ENCODE measurements at regions not wholly inside any gene's neighbourhood (a gene's known extent, or its start where the extent isn't known, plus 50 kb on each side); places are given as distances from the start of the nearest gene placed in this dataset.

DNA sequence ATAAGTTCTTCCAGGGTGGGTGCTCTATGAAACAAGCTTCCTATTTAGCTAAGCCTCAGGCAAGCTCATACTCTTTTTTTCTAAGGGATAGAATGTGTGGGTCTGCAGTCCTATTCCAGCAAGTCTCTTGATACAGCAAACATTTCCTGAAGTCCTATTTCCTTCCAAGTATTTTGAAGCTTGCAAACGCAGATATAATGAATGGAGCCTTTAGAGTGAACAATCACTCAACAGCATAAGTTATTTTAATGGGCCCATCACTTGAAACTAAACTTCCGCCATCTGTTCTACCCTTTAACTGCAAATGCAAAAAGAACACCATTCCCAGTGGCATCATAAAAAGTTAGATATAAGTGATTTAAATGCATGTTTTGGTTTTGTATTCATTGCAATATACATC, 108.3 kb upstream of the TAPT1 start:
- DNase-seq = no peak
- intact Hi-C loops (cut with DNase I) = no loop called here
- H3K4me1 ChIP-seq = no peaks in the 10 kb centered on the region
- no peaks in the 10 kb centered on the region for H3K9me3 ChIP-seq
- H3K36me3 ChIP-seq = no peaks in the 10 kb centered on the region
- WGBS, 2 donors = 70 to 71% methylated on average over 2 of the region's 2 CpGs
- TF ChIP-seq EP300 (IDR thresholded peaks at IDR 0.05) = no peak
- TF ChIP-seq, protein P1, sequence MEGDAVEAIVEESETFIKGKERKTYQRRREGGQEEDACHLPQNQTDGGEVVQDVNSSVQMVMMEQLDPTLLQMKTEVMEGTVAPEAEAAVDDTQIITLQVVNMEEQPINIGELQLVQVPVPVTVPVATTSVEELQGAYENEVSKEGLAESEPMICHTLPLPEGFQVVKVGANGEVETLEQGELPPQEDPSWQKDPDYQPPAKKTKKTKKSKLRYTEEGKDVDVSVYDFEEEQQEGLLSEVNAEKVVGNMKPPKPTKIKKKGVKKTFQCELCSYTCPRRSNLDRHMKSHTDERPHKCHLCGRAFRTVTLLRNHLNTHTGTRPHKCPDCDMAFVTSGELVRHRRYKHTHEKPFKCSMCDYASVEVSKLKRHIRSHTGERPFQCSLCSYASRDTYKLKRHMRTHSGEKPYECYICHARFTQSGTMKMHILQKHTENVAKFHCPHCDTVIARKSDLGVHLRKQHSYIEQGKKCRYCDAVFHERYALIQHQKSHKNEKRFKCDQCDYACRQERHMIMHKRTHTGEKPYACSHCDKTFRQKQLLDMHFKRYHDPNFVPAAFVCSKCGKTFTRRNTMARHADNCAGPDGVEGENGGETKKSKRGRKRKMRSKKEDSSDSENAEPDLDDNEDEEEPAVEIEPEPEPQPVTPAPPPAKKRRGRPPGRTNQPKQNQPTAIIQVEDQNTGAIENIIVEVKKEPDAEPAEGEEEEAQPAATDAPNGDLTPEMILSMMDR (IDR thresholded peaks at IDR 0.05) = no peak
- TF ChIP-seq POLR2AphosphoS5 (IDR thresholded peaks at IDR 0.05) = no peak
- TF ChIP-seq POLR2A (IDR thresholded peaks at IDR 0.05) = no peak
- H3K27ac ChIP-seq = no peak overlapping the region
- H3K27me3 ChIP-seq = no peaks in the 10 kb centered on the region
- no peak overlapping the region for H3K4me3 ChIP-seq

DNA sequence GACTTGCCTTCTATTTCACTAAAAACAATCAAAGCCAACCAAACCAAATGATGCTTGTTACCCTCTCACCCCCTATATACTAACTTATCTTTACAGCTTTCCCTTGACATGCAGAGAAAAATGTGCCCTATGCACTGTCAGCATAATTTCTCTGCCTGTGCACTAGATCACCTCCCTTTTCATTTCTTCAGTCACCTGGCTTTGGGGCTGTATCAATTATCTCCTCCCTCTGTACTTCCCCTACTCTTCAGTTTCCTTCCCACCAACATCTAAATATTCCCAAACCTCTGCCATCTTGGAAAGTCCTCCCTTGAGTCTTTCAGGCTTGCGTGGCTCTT, 103.5 kb upstream of the TAPT1 start:
- 91 to 93% methylated on average over 1 of the region's 1 CpG for WGBS, 2 donors
- TF ChIP-seq, protein P1 (IDR thresholded peaks at IDR 0.05) = no peak
- TF ChIP-seq POLR2AphosphoS5 (IDR thresholded peaks at IDR 0.05) (no peak), EP300 (IDR thresholded peaks at IDR 0.05) (no peak), POLR2A (IDR thresholded peaks at IDR 0.05) (no peak)
- Histone ChIP-seq H3K36me3 (no peaks in the 10 kb centered on the region), H3K4me3 (no peak overlapping the region), H3K27ac (no peak overlapping the region), H3K27me3 (no peaks in the 10 kb centered on the region), H3K9me3 (no peaks in the 10 kb centered on the region), H3K4me1 (no peaks in the 10 kb centered on the region)
- intact Hi-C loops (cut with DNase I) = no loop called here
- no peak for DNase-seq

DNA sequence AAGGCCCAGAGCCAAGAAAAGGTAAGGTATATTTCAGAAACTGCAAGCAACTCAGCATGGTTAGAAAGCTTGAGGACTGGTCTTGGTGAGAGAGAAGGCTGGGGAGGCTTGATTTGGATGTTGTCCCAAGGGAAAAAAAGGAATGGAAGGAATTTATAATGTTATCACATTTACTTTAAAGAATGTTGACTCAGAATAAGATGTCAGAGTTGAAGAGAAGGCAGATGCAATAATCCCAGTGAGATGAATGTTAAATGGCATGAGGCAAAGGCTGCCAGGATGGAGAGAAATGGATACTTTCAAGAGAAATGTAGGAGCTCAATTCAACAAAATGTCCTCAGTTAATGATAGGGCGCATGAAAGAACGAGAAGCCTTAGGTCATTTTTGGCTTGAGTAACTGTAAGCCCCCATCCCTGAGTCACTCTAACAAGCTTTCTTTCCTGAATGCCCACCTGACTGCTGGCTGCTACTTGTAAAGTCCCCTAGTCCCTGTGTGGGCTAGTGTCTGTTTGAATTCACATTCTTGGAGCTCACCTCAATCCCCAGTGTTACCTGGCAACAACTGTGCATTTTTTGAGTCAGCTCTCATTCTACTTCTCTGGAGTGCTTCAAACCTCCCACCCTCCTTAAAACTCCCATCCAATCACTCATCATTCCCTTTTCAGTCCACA, 103.0 kb upstream of the TAPT1 start:
- no peaks in the 10 kb centered on the region for H3K4me1 ChIP-seq
- no peak overlapping the region for H3K27ac ChIP-seq
- no peaks in the 10 kb centered on the region for H3K36me3 ChIP-seq
- 88 to 95% methylated on average over 2 of the region's 2 CpGs for WGBS, 2 donors
- no peak overlapping the region for H3K4me3 ChIP-seq
- DNase-seq = no peak
- no peaks in the 10 kb centered on the region for H3K27me3 ChIP-seq
- TF ChIP-seq POLR2AphosphoS5 (IDR thresholded peaks at IDR 0.05) (no peak), EP300 (IDR thresholded peaks at IDR 0.05) (no peak), POLR2A (IDR thresholded peaks at IDR 0.05) (no peak)
- TF ChIP-seq, protein P1 (IDR thresholded peaks at IDR 0.05) = no peak
- no peaks in the 10 kb centered on the region for H3K9me3 ChIP-seq
- intact Hi-C loops (cut with DNase I) = no loop called here

DNA sequence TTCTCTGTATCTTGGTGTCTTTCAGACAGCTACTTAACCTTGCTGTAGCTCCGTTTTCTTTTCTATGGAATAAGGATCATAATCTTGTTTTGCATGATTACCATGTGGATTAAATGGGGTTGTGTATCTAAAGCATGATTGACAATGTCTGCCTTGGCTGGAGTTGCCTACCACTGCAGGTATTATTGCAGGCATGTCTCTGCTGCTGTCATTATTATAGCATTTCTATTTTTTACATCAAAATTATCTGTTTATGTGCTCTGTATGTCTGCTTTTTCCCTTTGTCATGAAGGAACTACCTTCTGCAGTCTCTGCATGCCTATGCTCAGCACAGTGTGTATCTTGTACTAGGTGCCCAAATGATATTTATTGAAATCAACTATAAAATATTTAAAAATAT, 95.9 kb upstream of the TAPT1 start:
- H3K4me3 ChIP-seq = no peak overlapping the region
- no peaks in the 10 kb centered on the region for H3K4me1 ChIP-seq
- intact Hi-C loops (cut with DNase I) = no loop called here
- H3K9me3 ChIP-seq = no peaks in the 10 kb centered on the region
- H3K36me3 ChIP-seq = no peaks in the 10 kb centered on the region
- no peak overlapping the region for H3K27ac ChIP-seq
- no peak for DNase-seq
- whole genome bisulfite sequencing, 2 donors = 17 to 85% methylated on average over 1 of the region's 1 CpG
- no peaks in the 10 kb centered on the region for H3K27me3 ChIP-seq
- TF ChIP-seq EP300 (IDR thresholded peaks at IDR 0.05) = no peak

DNA sequence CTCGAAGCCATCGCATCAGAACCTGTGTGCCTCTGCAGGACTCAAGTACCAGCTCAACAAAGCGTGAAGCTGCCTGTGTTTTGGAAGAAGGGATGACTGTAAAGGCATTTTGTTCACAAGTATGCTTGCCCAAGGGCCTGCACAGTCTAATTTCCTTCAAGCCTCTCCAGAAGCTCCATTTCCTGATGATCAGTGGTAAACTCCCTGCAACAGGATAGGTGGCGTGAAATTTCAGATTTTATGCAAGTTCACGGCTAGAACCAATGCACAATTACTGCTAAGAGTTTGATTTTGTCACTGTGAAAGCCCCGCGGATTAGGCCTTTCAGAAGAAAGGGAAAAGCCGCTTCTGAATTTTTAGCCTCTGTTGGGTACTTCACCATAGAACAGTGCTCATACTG, 89.2 kb upstream of the TAPT1 start:
- Histone ChIP-seq H3K4me1 (no peaks in the 10 kb centered on the region), H3K4me3 (no peak overlapping the region), H3K36me3 (no peaks in the 10 kb centered on the region), H3K27me3 (no peaks in the 10 kb centered on the region), H3K9me3 (no peaks in the 10 kb centered on the region), H3K27ac (no peak overlapping the region)
- DNase-seq = no peak
- intact Hi-C loops (cut with DNase I) = no loop called here
- no peak for TF ChIP-seq EP300 (IDR thresholded peaks at IDR 0.05)
- TF ChIP-seq, protein P1 (IDR thresholded peaks at IDR 0.05) = no peak
- TF ChIP-seq POLR2AphosphoS5 (IDR thresholded peaks at IDR 0.05) = no peak
- TF ChIP-seq POLR2A (IDR thresholded peaks at IDR 0.05) = no peak
- 90 to 92% methylated on average over 8 of the region's 8 CpGs for WGBS, 2 donors
